Activated T-helper 1 cell treated with anti-CD3 and anti-CD28 coated beads, Interleukin-12 subunit alpha, Interleukin-12 subunit beta, Interleukin-2, Interleukin-4 antibody, amounts not matched to agents 30 ng/mL and 10 ng/mL and 1 ng/mL, durations not matched to agents 14 hours and 24 hours and 36 hours (primary cell): ENCODE measurements at regions not wholly inside any gene's neighbourhood (a gene's known extent, or its start where the extent isn't known, plus 50 kb on each side); places are given as distances from the start of the nearest gene placed in this dataset.

ENCODE experiments used
- DNase-seq: peaks from one replicate; pipeline ENCODE4 v3.0.0; 2021; ENCODE audit warnings: low spot score
- H3K27ac Mint-ChIP-seq: one replicate; pipeline ENCODE4 v1.8.0; 2021; ENCODE audit warnings: mild to moderate bottlenecking, mixed read lengths
- H3K27me3 Mint-ChIP-seq: one replicate; pipeline ENCODE4 v1.8.0; 2022; ENCODE audit warnings: mild to moderate bottlenecking, moderate library complexity, mixed read lengths; ENCODE audit not compliant: insufficient read depth
- H3K36me3 Mint-ChIP-seq: one replicate; pipeline ENCODE4 v1.8.0; 2021; ENCODE audit warnings: low read depth, mixed read lengths
- H3K4me1 Mint-ChIP-seq: one replicate; pipeline ENCODE4 v1.8.0; 2021; ENCODE audit warnings: low read depth, mixed read lengths
- H3K4me3 Mint-ChIP-seq: one replicate; pipeline ENCODE4 v1.8.0; 2021; ENCODE audit warnings: mild to moderate bottlenecking, moderate library complexity, mixed read lengths
- H3K9me3 Mint-ChIP-seq: one replicate; pipeline ENCODE4 v1.8.0; 2021; ENCODE audit warnings: mixed read lengths
- intact Hi-C: fragments of 100-400 bp; cut with micrococcal nuclease; formaldehyde crosslinking; loops from one replicate; pipeline ENCODE4 v1.15.1; 2024

DNA sequence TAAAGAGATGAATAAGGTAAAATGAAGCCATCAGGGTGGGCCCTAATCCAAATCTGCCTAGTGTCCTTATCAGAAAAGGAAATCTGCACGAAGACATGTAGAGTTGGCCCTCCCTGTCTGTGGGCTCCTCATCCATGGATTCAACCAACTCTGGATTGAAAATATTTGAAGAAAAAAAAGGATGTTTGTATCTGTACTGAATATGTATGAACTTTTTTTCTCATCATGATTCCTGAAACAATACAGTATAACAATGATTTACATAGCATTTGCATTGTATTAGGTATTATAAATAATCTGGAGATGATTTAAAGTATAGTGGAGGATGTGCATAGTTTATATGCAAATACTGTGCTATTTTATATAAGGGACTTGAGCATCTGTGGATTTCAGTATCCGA lies 59.0 kb upstream of the SMAD6 start:
- Mint-ChIP-seq H3K27me3 (no peaks in the 10 kb centered on the region), H3K4me1 (peaks cover 8% of the 10 kb centered on the region), H3K27ac (no peak overlapping the region), H3K36me3 (no peaks in the 10 kb centered on the region), H3K4me3 (no peak overlapping the region), H3K9me3 (no peaks in the 10 kb centered on the region)
- no peak for DNase-seq
- intact Hi-C loops, result no loop called here

DNA sequence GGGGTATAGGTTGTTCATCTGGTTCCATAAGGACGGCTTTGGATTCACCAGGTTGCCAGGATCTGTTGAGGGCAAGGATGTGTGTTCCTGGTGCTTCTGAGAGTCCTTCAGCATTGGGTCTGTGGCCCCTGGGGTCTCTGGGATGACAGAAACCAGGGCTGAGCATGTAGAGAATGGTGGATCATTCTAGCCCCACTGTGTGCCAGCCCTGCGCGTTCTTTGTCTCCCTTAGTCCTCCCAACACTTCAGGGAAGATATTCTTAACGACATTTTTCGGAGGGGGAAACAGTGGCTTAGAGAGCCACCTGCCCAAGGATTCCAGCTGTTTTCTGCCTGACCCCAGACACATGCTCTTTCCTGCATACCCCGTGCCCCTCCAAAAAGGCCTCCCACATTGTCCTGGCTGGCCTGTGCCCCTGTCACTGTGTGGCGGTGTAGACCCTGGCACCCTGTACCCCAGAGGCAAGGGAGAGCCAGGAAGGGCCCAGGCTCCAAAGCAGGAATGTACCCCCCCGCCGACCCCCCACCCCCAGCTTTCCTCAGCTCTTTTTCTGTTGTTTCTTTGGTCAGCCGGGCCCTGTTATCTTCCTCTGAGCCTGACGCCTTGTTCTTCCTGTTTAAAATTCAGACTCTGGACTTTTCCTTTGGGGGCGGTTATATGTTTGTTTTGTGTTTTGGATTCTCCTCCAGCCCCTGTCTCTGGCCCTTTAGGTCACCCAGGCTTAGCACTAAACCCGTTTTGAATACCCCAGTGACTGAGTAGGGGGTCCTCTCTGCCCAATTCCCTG lies 57.8 kb upstream of the SMAD6 start:
- no peaks in the 10 kb centered on the region for H3K27me3 Mint-ChIP-seq
- H3K4me3 Mint-ChIP-seq, result no peak overlapping the region
- no peak for DNase-seq
- no peaks in the 10 kb centered on the region for H3K9me3 Mint-ChIP-seq
- no peaks in the 10 kb centered on the region for H3K4me1 Mint-ChIP-seq
- intact Hi-C loops, result no loop called here
- no peak overlapping the region for H3K27ac Mint-ChIP-seq
- no peaks in the 10 kb centered on the region for H3K36me3 Mint-ChIP-seq

DNA sequence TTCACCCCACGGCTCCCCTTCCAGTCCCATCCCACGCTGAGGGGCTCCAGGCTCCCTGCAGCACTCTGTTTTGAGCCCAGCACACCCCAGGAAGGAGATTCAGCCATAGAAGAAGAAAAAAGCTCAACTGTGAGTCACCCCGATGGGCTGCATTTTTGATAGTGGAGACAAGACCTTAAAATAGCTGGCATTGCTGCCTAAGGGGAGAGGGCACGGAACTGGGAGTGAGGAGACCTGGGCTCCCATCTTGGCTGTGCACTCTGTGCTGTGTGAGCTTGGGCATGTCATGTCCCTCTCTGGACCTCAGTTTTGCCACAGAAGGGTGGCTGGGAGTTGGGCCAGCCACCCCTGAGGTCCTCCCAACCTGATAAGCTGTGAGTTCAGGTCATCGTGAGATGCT lies 57.2 kb upstream of the SMAD6 start:
- no peaks in the 10 kb centered on the region for H3K9me3 Mint-ChIP-seq
- H3K4me1 Mint-ChIP-seq, result no peaks in the 10 kb centered on the region
- intact Hi-C loops, result no loop called here
- DNase-seq, result no peak
- no peaks in the 10 kb centered on the region for H3K36me3 Mint-ChIP-seq
- no peaks in the 10 kb centered on the region for H3K27me3 Mint-ChIP-seq
- H3K4me3 Mint-ChIP-seq, result no peak overlapping the region
- no peak overlapping the region for H3K27ac Mint-ChIP-seq

DNA sequence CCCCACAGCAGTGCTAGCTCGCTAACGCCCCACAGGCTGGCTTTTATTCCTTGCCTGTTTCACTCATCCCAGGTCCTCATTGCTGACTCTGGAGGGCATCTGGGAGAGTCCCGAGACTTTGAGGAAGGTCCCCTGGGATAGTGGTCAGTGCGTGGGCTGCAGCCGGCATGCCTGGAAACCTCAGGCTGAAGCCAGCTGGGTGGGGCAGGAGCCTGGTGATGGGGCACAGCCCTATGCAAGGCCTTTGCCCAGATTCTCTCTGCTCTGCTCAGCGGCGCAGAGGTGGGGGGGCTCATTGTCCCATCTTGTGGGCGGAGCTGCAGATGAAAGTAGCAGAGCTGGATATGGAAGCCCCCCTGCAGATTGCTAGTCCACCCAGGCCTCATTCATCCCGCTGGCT lies 55.7 kb upstream of the SMAD6 start:
- no peaks in the 10 kb centered on the region for H3K4me1 Mint-ChIP-seq

DNA sequence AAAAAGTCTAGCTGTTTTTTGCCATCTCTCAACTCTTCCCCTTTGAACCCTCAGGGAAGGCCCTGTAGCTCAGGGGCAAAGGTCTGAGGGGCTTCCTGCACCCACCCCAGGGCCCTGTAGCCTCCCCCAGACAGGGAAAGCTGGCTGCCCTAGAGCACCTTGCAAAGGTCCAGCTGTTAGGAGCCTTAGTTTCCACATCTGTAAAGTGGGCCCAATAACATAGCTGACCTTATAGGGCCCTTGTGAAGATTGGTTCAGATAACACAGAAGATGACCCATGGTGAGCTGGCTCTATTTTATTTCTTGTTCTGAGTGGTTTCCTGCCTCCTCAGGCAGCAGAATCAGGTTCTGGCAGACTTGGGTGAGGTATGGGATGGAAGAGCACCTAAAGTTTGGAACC lies 55.2 kb upstream of the SMAD6 start:
- H3K4me1 Mint-ChIP-seq, result no peaks in the 10 kb centered on the region
- H3K4me3 Mint-ChIP-seq, result no peak overlapping the region
- no peaks in the 10 kb centered on the region for H3K36me3 Mint-ChIP-seq
- H3K9me3 Mint-ChIP-seq, result no peaks in the 10 kb centered on the region
- H3K27ac Mint-ChIP-seq, result no peak overlapping the region
- intact Hi-C loops, result no loop called here
- H3K27me3 Mint-ChIP-seq, result no peaks in the 10 kb centered on the region
- DNase-seq, result no peak

More for the DNA sequence above, 55.7 kb upstream of the SMAD6 start:
- no peaks in the 10 kb centered on the region for H3K9me3 Mint-ChIP-seq
- DNase-seq, result no peak
- no peaks in the 10 kb centered on the region for H3K27me3 Mint-ChIP-seq
- H3K27ac Mint-ChIP-seq, result no peak overlapping the region
- no peak overlapping the region for H3K4me3 Mint-ChIP-seq
- intact Hi-C loops, result no loop called here
- H3K36me3 Mint-ChIP-seq, result no peaks in the 10 kb centered on the region

DNA sequence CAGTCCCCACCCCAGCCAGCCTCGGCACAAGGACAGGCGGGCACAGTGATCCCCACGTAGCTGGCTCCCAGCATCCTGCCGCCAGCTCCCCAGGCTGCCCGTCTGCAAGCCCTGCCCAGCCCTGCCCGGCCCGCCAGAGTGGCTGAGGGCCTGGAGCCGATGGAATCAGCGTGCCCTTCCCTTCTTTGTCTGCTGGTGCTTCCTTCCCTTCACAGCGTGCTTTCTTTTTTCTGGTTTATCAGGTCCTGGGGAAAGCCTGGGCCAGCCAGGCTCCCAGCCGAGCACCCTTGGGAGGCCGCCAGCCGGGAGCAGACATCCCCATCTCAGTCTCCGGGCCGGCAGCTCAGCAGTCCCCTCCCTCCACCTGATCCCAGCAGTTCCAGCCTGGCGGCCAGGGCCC lies 54.7 kb upstream of the SMAD6 start:
- Mint-ChIP-seq H3K27me3 (no peaks in the 10 kb centered on the region), H3K4me3 (no peak overlapping the region), H3K9me3 (no peaks in the 10 kb centered on the region), H3K27ac (no peak overlapping the region), H3K36me3 (no peaks in the 10 kb centered on the region), H3K4me1 (no peaks in the 10 kb centered on the region)
- DNase-seq, result no peak
- intact Hi-C loops, result no loop called here

DNA sequence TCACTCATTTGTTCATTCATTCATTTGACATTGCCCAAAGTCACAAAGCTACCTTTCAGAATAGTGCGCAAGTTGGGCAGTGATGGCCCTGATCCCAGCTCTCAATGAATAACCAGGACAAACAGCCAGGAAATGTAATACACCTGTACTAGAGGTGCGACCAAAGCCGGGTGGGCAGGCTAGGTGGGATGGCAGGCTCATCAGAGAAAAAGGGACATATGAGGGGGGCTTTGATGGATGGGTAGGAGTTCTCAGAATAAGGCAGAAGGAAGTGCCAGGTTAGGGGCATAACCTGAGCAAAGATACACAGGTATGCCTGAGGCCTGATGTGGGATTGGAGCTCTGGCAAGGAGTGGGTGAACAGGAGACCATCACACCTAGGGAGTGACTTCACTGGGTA lies 53.4 kb upstream of the SMAD6 start:
- intact Hi-C loops, result no loop called here
- Mint-ChIP-seq H3K4me3 (no peak overlapping the region), H3K27ac (no peak overlapping the region), H3K9me3 (no peaks in the 10 kb centered on the region), H3K27me3 (peaks cover 3% of the 10 kb centered on the region), H3K4me1 (no peaks in the 10 kb centered on the region), H3K36me3 (no peaks in the 10 kb centered on the region)
- no peak for DNase-seq

DNA sequence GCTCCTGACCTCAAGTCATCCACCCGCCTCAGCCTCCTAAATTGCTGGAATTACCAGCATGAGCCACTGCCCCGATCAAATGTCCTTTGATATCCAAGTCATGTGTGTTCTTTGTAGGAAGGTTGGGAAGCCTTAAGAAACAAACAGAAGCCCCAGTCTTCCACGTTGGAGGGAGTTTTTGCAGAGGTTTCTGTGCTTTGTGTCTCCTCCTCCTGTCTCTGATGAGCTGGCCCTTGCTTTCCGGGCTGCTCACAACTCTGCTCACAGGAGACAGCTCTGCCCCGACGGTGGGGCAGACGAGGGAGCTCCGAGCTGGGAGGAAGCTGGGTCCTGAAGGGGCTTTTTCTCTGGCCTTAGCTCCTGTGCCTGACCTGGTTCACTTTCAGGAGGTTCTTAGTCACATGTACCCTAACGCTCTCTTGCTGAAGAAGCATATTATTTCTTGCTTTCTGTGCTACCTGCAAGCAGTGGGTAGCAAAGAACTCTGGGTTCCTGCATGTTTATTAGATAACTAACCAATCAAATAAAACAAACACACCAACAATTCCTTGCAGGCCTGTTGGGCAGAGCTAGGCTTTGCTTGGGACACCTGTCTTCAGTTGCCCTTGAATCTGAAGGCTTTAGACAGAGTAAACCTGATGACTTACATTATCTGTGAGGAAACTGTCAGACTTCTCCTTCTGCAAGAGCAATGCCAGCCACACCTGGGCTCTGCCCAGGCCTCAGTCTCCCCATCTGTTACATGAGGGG lies 52.6 kb upstream of the SMAD6 start:
- intact Hi-C loops, result no loop called here
- H3K27me3 Mint-ChIP-seq, result peaks cover 7% of the 10 kb centered on the region
- H3K4me3 Mint-ChIP-seq, result no peak overlapping the region
- H3K27ac Mint-ChIP-seq, result no peak overlapping the region
- no peak for DNase-seq
- no peaks in the 10 kb centered on the region for H3K4me1 Mint-ChIP-seq
- no peaks in the 10 kb centered on the region for H3K36me3 Mint-ChIP-seq
- H3K9me3 Mint-ChIP-seq, result no peaks in the 10 kb centered on the region

DNA sequence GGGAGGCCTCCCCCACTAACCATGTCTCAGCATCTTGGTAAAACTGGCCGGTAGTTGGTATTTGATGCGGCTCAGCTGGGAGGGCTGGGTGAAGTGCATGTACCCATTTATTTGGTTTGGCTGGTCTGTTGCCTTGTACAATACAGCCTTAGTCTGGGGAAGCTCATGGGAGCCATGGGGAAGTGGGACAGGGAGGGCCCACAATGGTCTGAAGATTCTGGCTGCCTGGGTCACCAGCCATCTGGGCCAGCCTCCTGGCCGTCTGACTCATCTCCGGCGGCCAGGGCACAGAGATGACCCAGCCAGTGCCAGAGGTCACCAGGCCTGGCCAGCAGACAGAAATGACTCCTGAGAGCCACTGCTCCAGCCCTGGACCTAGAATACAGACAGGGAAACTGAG lies 51.6 kb upstream of the SMAD6 start:
- H3K27me3 Mint-ChIP-seq, result peaks cover 7% of the 10 kb centered on the region
- no peak for DNase-seq
- no peak overlapping the region for H3K27ac Mint-ChIP-seq
- H3K4me1 Mint-ChIP-seq, result peaks cover 2% of the 10 kb centered on the region
- H3K36me3 Mint-ChIP-seq, result no peaks in the 10 kb centered on the region
- H3K9me3 Mint-ChIP-seq, result no peaks in the 10 kb centered on the region
- intact Hi-C loops, result no loop called here
- no peak overlapping the region for H3K4me3 Mint-ChIP-seq

DNA sequence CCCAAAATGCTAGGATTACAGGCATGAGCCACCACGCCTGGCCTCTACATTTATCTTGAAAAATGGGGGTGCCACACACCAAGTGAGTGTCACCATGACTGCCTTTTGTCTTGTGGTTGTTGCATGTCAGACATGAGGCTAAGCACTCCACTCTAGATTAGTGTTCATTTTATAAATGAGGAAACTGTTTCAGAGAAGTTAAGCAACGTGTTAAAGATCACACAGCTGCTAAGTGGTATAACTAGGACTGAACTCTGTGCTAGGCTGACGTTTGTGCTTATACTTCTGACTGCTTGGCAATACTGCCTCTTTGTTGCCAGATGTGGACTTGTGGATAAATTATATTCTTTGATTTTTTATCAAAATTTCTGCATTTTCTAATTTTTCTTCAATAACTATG lies 50.8 kb upstream of the SMAD6 start:
- H3K9me3 Mint-ChIP-seq, result no peaks in the 10 kb centered on the region
- H3K27me3 Mint-ChIP-seq, result peaks cover 9% of the 10 kb centered on the region
- intact Hi-C loops, result no loop called here
- H3K36me3 Mint-ChIP-seq, result no peaks in the 10 kb centered on the region
- no peak overlapping the region for H3K4me3 Mint-ChIP-seq
- no peak overlapping the region for H3K27ac Mint-ChIP-seq
- peaks cover 10% of the 10 kb centered on the region for H3K4me1 Mint-ChIP-seq
- DNase-seq, result no peak

DNA sequence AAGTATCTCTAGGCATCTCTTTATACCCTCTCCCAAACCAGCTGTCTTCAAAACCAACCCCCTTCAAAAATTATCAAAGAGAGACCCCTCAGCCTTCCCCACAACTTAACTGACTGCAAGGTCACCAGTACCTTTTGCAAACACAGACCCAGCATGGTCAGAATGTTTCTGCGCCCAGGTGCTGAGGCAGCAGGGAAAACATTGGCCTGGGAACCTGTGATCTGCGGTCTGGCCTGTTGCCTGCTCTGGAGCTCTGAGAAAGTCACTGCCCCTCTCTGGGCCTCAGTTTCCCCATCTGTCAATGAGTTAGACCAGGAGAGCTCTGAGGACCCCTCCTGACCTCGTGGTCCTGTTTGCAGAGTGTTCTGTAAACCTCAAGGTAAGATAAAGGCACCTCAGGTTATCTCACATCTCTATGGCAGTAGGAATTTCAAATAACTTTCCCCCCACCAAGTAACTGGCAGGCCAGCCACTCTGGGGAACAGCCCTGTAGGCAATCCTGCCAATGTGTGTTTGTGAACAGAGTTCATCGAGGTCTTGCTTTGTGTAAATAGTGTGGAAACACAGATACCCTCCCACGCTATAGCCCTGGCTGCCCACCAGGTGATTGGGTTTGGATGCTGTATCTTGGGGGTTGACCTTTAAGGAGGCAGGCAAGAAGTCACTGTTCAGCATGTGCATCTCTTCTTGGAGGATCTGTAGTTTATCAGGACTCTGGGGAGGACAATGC lies 50.0 kb upstream of the SMAD6 start:
- Mint-ChIP-seq H3K9me3 (no peaks in the 10 kb centered on the region), H3K36me3 (no peaks in the 10 kb centered on the region), H3K27me3 (peaks cover 11% of the 10 kb centered on the region), H3K27ac (no peak overlapping the region), H3K4me3 (no peak overlapping the region), H3K4me1 (peaks cover 10% of the 10 kb centered on the region)
- DNase-seq, result no peak
- intact Hi-C loops, result no loop called here
